ENCODE measurements at regions not wholly inside any gene's neighbourhood (a gene's known extent, or its start where the extent isn't known, plus 50 kb on each side); places are given as distances from the start of the nearest gene placed in this dataset.

GRCh38 chr12:107554941-107555340, 130.7 kb upstream of the PWP1 start:
- H3K4me3 ChIP-seq (ENCODE audit: control insufficient read depth, low read depth, low read length): no peak overlapping the region
- no peak for TF ChIP-seq CTCF (IDR thresholded peaks at IDR 0.05; ENCODE audit: control insufficient read depth, insufficient read depth, low read depth, low read length, missing control alignments)
- no peak for DNase-seq (ENCODE audit: low read depth)

GRCh38 chr12:107557026-107557425, 128.6 kb upstream of the PWP1 start:
- no peak overlapping the region for H3K4me3 ChIP-seq (ENCODE audit: control insufficient read depth, low read depth, low read length)
- DNase-seq (ENCODE audit: low read depth): no peak
- TF ChIP-seq CTCF (IDR thresholded peaks at IDR 0.05; ENCODE audit: control insufficient read depth, insufficient read depth, low read depth, low read length, missing control alignments): no peak

- no peak overlapping the region for H3K4me3 ChIP-seq (ENCODE audit: control insufficient read depth, low read depth, low read length)
- TF ChIP-seq CTCF (IDR thresholded peaks at IDR 0.05; ENCODE audit: control insufficient read depth, insufficient read depth, low read depth, low read length, missing control alignments): no peak
- DNase-seq (ENCODE audit: low read depth): no peak
These were observed 128.0 kb upstream of the PWP1 start for GRCh38 chr12:107557589-107558100.

GRCh38 chr12:107558141-107558815, 127.3 kb upstream of the PWP1 start:
- TF ChIP-seq CTCF (IDR thresholded peaks at IDR 0.05; ENCODE audit: control insufficient read depth, insufficient read depth, low read depth, low read length, missing control alignments): no peak
- no peak overlapping the region for H3K4me3 ChIP-seq (ENCODE audit: control insufficient read depth, low read depth, low read length)
- DNase-seq (ENCODE audit: low read depth): no peak

- DNase-seq (ENCODE audit: low read depth): no peak
- TF ChIP-seq CTCF (IDR thresholded peaks at IDR 0.05; ENCODE audit: control insufficient read depth, insufficient read depth, low read depth, low read length, missing control alignments): no peak
- H3K4me3 ChIP-seq (ENCODE audit: control insufficient read depth, low read depth, low read length): no peak overlapping the region
These were observed 126.7 kb upstream of the PWP1 start for GRCh38 chr12:107558816-107559382.

- H3K4me3 ChIP-seq (ENCODE audit: control insufficient read depth, low read depth, low read length): no peak overlapping the region
- no peak for DNase-seq (ENCODE audit: low read depth)
- TF ChIP-seq CTCF (IDR thresholded peaks at IDR 0.05; ENCODE audit: control insufficient read depth, insufficient read depth, low read depth, low read length, missing control alignments): no peak
These were observed 125.3 kb upstream of the PWP1 start for GRCh38 chr12:107560165-107560898.

Measured in AG09309 (cell line).